VCaP (cell line): ENCODE measurements at regions not wholly inside any gene's neighbourhood (a gene's known extent, or its start where the extent isn't known, plus 50 kb on each side); places are given as distances from the start of the nearest gene placed in this dataset.

Experiments
- H3K27ac ChIP-seq: fragments of 450-650 bp; 2 replicates; pipeline ENCODE4 v1.5.1; 2017
- CTCF ChIP-seq: fragments of 450-650 bp; conservative IDR thresholded peaks from 2 replicates; pipeline ENCODE4 v1.5.1; 2017; ENCODE audit warnings: mild to moderate bottlenecking, moderate library complexity

- TF ChIP-seq CTCF: no peak
- H3K27ac ChIP-seq: no peak overlapping the region
Observed at GRCh38 chr15:47422881-47423665, 294.2 kb upstream of the SEMA6D start.

DNA sequence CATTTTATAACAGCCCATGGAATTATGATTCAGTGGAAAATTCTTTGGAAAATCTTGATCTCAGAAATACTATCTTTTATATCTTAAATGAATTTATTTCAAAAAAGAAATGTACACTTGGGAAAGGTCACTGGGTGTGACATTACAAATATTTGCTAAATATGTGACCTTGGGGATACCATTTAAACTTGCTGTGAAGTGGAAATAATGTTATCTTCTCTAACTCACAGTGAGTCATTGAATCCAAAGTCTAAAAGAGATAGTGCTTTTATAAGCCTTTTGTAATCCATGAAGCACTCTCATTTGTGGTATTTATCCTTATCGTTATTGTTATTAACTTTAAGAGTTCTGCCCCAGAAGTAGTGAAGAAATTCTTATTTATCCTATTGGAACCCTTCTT, 289.8 kb upstream of the SEMA6D start:
- TF ChIP-seq CTCF: no peak
- H3K27ac ChIP-seq: no peak overlapping the region

DNA sequence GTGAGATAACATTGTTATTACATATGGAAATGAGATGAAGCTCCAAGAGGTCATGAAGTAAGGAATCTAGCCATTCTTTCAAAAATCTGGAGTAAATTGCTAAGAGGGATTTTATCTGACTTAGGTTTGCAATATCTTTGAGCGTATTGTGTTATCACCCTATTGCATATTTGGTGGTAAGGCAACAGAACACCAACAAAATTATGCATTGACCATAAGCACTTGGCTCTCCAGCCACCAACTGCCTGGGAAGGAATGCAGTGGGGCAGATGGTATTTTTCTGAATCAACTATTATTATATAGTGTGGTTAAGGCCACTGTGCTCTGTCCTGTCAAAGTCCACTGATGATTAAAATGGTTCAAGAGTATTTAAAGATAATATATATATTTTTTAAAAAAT, 287.9 kb upstream of the SEMA6D start:
- H3K27ac ChIP-seq: no peak overlapping the region
- TF ChIP-seq CTCF: no peak

DNA sequence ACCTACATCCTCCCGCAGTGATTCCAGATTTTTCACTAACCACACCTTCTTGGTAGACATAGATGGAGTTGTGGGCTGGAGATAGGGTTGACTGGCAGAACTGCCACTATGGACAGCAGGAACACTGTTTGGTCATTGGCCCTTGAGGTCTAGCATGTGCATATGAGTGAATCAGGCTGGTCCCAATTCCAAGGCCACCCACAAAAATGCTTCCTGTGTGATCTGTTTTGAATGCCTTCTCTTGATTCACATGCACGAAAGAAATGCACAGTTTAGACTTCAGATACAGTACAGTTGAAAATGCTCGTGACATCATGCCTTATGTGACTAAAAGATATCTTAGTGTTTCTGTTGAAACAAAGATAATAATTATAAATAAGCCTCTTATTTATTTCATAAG, 285.8 kb upstream of the SEMA6D start:
- no peak for TF ChIP-seq CTCF
- H3K27ac ChIP-seq: no peak overlapping the region

- no peak overlapping the region for H3K27ac ChIP-seq
- TF ChIP-seq CTCF: no peak
Observed at GRCh38 chr15:47432826-47433225, 284.5 kb upstream of the SEMA6D start.

- H3K27ac ChIP-seq: no peak overlapping the region
- TF ChIP-seq CTCF: no peak
Observed at GRCh38 chr15:47434596-47434995, 282.7 kb upstream of the SEMA6D start.

GRCh38 chr15:47437491-47437890, 279.8 kb upstream of the SEMA6D start:
- H3K27ac ChIP-seq: no peak overlapping the region
- no peak for TF ChIP-seq CTCF
